DOHH2 (cell line): ENCODE measurements at regions not wholly inside any gene's neighbourhood (a gene's known extent, or its start where the extent isn't known, plus 50 kb on each side); places are given as distances from the start of the nearest gene placed in this dataset.

Source experiments
- H3F3A ChIP-seq: fragments of 200-600 bp; sonication (generic), shearing (Covaris generic); 2 replicates; pipeline ENCODE4 v1.6.0; 2016; ENCODE audit warnings: antibody characterized with exemption, mild to moderate bottlenecking; ENCODE audit not compliant: control insufficient read depth, insufficient read depth
- H3K27ac ChIP-seq: fragments of 200-600 bp; sonication (generic); 2 replicates; pipeline ENCODE4 v1.5.1; 2014; ENCODE audit warnings: low read depth, mild to moderate bottlenecking, low read length, moderate library complexity
- H3K27me3 ChIP-seq: fragments of 200-600 bp; sonication (generic); 2 replicates; pipeline ENCODE4 v1.6.1; 2014; ENCODE audit warnings: mild to moderate bottlenecking, low read length, mixed read lengths; ENCODE audit not compliant: control insufficient read depth
- H3K36me3 ChIP-seq: fragments of 200-600 bp; sonication (generic); 2 replicates; pipeline ENCODE4 v1.6.1; 2014; ENCODE audit warnings: mild to moderate bottlenecking, low read length, moderate library complexity, mixed read lengths; ENCODE audit not compliant: control insufficient read depth
- H3K4me1 ChIP-seq: fragments of 200-600 bp; sonication (generic); 2 replicates; pipeline ENCODE4 v1.6.1; 2014; ENCODE audit warnings: mild to moderate bottlenecking, low read length, mixed read lengths; ENCODE audit not compliant: control insufficient read depth
- H3K4me2 ChIP-seq: fragments of 200-600 bp; sonication (generic); 2 replicates; pipeline ENCODE4 v1.6.0; 2014; ENCODE audit warnings: mild to moderate bottlenecking, low read length, moderate library complexity
- H3K4me3 ChIP-seq: fragments of 200-600 bp; sonication (generic); 2 replicates; pipeline ENCODE4 v1.5.1; 2014; ENCODE audit warnings: mild to moderate bottlenecking, low read length, mixed read lengths
- H3K79me2 ChIP-seq: fragments of 200-600 bp; sonication (generic); 2 replicates; pipeline ENCODE4 v1.6.1; 2014; ENCODE audit warnings: mild to moderate bottlenecking, low read length, mixed read lengths; ENCODE audit not compliant: control insufficient read depth
- H3K9me2 ChIP-seq: fragments of 200-600 bp; sonication (generic); replicated peaks from 2 replicates; pipeline ENCODE4 v1.6.1; 2014; ENCODE audit warnings: mild to moderate bottlenecking, low read length, mixed read lengths; ENCODE audit not compliant: control insufficient read depth
- H3K9me3 ChIP-seq: fragments of 200-600 bp; sonication (generic); 2 replicates; pipeline ENCODE4 v1.6.1; 2014; ENCODE audit warnings: antibody characterized with exemption, low read length, mixed read lengths; ENCODE audit not compliant: control insufficient read depth, insufficient read depth
- H4K20me1 ChIP-seq: fragments of 200-600 bp; sonication (generic); 2 replicates; pipeline ENCODE4 v1.6.0; 2014; ENCODE audit warnings: low read depth, mild to moderate bottlenecking, antibody characterized with exemption, low read length, moderate library complexity; ENCODE audit not compliant: control insufficient read depth, insufficient read depth
- EZH2phosphoT487 ChIP-seq: fragments of 200-600 bp; sonication (generic); IDR thresholded peaks from 2 replicates; pipeline ENCODE4 v1.6.1; 2017; ENCODE audit warnings: borderline replicate concordance, mild to moderate bottlenecking, antibody characterized with exemption, low read length, moderate library complexity, mixed read lengths
- TF ChIP-seq, protein P1 (sequence below): fragments of 200-600 bp; sonication (generic); IDR thresholded peaks from one replicate; pipeline ENCODE4 v1.5.1; 2014; ENCODE audit warnings: antibody characterized with exemption, mild to moderate bottlenecking, low read depth, low read length; ENCODE audit not compliant: poor library complexity, severe bottlenecking

GRCh38 chr11:131307506-131307905 lies 62.9 kb upstream of the NTM start:
- no peak overlapping the region for H3K4me2 ChIP-seq
- H3K4me1 ChIP-seq: no peaks in the 10 kb centered on the region
- H4K20me1 ChIP-seq: no peaks in the 10 kb centered on the region
- H3K9me2 ChIP-seq: no peaks in the 10 kb centered on the region
- H3F3A ChIP-seq: no peaks in the 10 kb centered on the region
- no peak for TF ChIP-seq EZH2phosphoT487
- TF ChIP-seq, protein P1, sequence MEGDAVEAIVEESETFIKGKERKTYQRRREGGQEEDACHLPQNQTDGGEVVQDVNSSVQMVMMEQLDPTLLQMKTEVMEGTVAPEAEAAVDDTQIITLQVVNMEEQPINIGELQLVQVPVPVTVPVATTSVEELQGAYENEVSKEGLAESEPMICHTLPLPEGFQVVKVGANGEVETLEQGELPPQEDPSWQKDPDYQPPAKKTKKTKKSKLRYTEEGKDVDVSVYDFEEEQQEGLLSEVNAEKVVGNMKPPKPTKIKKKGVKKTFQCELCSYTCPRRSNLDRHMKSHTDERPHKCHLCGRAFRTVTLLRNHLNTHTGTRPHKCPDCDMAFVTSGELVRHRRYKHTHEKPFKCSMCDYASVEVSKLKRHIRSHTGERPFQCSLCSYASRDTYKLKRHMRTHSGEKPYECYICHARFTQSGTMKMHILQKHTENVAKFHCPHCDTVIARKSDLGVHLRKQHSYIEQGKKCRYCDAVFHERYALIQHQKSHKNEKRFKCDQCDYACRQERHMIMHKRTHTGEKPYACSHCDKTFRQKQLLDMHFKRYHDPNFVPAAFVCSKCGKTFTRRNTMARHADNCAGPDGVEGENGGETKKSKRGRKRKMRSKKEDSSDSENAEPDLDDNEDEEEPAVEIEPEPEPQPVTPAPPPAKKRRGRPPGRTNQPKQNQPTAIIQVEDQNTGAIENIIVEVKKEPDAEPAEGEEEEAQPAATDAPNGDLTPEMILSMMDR: no peak
- no peaks in the 10 kb centered on the region; the same call in 1 of the 2 replicates for H3K9me3 ChIP-seq
- H3K36me3 ChIP-seq: no peaks in the 10 kb centered on the region
- no peak overlapping the region for H3K4me3 ChIP-seq
- no peak overlapping the region for H3K27ac ChIP-seq
- no peaks in the 10 kb centered on the region for H3K79me2 ChIP-seq
- H3K27me3 ChIP-seq: no peaks in the 10 kb centered on the region; the same call in 1 of the 2 replicates

DNA sequence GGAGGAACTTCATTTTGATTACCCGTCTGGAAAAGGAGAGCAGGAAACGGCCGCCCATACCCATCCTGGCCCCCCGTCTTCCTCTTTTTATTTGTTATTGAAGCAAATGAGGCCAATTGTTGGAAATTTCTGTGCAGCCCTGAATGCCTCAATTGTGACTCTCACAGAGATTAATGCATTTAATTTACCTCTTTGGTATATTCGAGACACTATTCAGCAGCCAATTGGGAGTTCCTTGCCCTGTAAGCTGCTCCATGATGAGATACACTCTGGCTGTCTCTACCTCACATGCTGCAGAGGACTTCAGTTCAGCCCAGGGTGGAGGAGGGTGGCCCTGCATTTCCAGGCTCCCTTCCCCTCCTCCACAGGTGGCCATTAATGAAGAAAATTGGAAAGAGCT lies 60.6 kb upstream of the NTM start:
- Histone ChIP-seq H3K9me2 (no peaks in the 10 kb centered on the region), H3K4me3 (no peak overlapping the region), H3K4me2 (no peak overlapping the region), H3K27me3 (no peaks in the 10 kb centered on the region; the same call in 1 of the 2 replicates), H3K4me1 (no peaks in the 10 kb centered on the region), H3K36me3 (no peaks in the 10 kb centered on the region), H3F3A (no peaks in the 10 kb centered on the region), H4K20me1 (no peaks in the 10 kb centered on the region), H3K27ac (no peak overlapping the region), H3K9me3 (no peaks in the 10 kb centered on the region; the same call in 1 of the 2 replicates), H3K79me2 (no peaks in the 10 kb centered on the region)
- TF ChIP-seq, protein P1: no peak
- TF ChIP-seq EZH2phosphoT487: no peak

GRCh38 chr11:131311776-131312514 lies 58.5 kb upstream of the NTM start:
- Histone ChIP-seq H3K36me3 (no peaks in the 10 kb centered on the region), H3K4me3 (no peak overlapping the region), H3K4me1 (no peaks in the 10 kb centered on the region), H3K9me3 (no peaks in the 10 kb centered on the region; the same call in 1 of the 2 replicates), H3K4me2 (no peak overlapping the region), H3K9me2 (no peaks in the 10 kb centered on the region), H3F3A (no peaks in the 10 kb centered on the region), H4K20me1 (no peaks in the 10 kb centered on the region), H3K27me3 (no peaks in the 10 kb centered on the region; the same call in 1 of the 2 replicates), H3K79me2 (no peaks in the 10 kb centered on the region), H3K27ac (no peak overlapping the region)
- TF ChIP-seq EZH2phosphoT487: no peak
- TF ChIP-seq, protein P1: no peak
